ENCODE measurements at regions not wholly inside any gene's neighbourhood (a gene's known extent, or its start where the extent isn't known, plus 50 kb on each side); places are given as distances from the start of the nearest gene placed in this dataset.
"Not testable (repeated sequence)": the region's sequence is repeated elsewhere in the genome, so short reads cannot be mapped to it uniquely, and the experiment has no call there.

- intact Hi-C loops (cut with DNase I), result no loop called here
- no peak for DNase-seq (ENCODE audit: low spot score)
- ATAC-seq, result no peak
These were observed 88.1 kb upstream of the BACH2 start for GRCh38 chr6:90384720-90385119.

- no peak for ATAC-seq
- intact Hi-C loops (cut with DNase I), result no loop called here
- DNase-seq (ENCODE audit: low spot score), result no peak
These were observed 86.7 kb upstream of the BACH2 start for GRCh38 chr6:90383196-90383822.

DNA sequence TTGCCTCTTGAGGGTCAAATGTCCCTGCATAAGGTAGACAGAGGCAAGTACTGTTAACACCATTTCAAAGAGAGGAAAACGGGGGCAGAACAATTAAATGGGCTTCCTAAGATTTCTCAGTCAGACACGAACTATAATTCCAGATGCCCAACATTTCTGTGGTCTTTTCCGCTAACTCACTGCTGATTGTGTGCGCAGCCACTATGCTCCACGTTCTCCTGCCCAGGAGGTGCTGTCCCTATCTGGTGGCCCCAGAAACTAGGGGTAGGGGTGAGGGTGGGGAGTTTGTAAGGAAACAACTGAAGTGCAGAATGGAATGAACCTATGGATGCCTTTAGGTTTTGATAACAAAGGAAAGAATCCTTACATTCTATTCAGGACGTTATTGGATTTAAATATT lies 86.1 kb upstream of the BACH2 start:
- DNase-seq (ENCODE audit: low spot score) (no peak), ATAC-seq (no peak)
- intact Hi-C loops (cut with DNase I), result no loop called here

DNA sequence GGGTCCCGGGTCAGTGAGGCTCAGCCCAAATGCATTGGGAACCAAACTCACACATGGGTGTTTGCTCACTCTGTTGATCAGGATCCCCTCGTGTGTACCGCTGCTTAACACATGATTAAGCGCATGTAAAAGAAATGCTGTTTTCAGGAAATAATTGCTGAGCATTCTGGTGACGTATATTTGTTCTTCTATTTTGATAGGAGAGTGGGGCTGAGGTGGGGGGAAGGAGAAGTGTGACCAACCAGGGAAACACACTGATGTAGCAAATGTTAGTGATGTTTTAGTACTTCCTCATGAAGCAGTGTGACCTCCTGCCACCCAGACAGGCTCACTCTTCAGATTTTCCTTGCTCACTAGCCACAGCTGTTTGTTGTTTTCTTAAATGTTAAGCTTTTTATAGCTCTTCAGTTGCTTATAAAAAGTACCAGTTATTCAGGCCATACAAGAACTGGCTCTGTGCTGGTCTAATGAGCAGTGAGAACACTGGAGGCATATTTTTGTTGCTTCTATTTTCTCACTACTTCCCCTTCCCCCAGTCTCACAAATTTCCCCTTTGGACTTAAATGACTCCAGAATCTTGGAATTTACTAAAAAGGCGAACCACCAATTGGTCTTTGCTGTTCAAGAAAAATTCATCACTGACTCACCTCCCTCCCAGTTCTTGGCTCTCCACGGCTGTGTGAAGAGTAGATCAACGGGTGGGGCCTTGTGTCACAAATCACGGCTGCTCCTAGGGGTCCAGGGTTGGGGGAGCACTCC lies 79.2 kb upstream of the BACH2 start:
- DNase-seq (ENCODE audit: low spot score) (no peak), ATAC-seq (peak; percentile 81)
- intact Hi-C loops (cut with DNase I), result no loop called here

DNA sequence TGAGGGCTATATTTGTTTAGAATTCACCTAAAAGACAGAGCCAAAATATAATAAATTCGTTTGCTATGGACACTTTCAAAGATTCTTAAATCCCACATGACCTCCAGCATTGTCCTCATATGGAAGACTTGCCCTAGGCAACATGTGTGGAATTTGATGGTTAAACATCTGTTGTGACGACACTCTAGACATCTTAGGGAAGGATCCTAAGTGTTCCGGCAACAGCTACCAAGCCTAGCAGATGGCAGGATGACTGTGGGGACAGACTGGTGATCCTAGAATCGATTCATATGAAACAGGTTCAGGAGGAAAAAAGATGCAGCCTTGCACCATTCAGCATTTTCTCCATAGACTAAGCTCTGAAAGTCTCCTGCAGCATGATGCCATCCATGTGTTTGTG lies 77.6 kb upstream of the BACH2 start:
- no peak for DNase-seq (ENCODE audit: low spot score)
- no peak for ATAC-seq
- intact Hi-C loops (cut with DNase I), result no loop called here

GRCh38 chr6:90372885-90373284 lies 76.2 kb upstream of the BACH2 start:
- intact Hi-C loops (cut with DNase I), result no loop called here
- ATAC-seq (no peak), DNase-seq (ENCODE audit: low spot score) (no peak)

DNA sequence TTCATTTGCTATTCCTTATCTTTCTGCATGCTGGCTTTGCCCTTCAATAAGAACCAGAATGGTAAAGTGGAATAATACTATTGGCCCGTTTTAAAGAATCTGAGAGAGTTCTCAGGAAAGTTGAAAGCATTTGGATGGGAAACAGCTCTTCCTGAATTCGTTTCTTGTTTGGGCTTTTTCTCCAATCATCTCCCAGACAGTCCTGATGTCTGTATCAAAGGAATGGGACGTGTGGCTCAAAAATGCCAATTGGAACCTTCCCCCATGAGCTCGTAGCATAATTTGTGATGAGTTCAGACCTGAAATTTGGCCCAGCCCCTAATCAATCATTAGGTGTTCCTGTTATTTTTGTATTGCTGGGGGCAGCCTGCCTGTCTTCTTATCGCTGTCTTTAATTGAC lies 75.8 kb upstream of the BACH2 start:
- intact Hi-C loops (cut with DNase I), result no loop called here
- ATAC-seq, result no peak

GRCh38 chr6:90370493-90370959 lies 73.9 kb upstream of the BACH2 start:
- no peak for DNase-seq (ENCODE audit: low spot score)
- no peak for ATAC-seq
- intact Hi-C loops (cut with DNase I), result no loop called here

More for the DNA sequence above, 75.8 kb upstream of the BACH2 start:
- DNase-seq (ENCODE audit: low spot score), result no peak

DNA sequence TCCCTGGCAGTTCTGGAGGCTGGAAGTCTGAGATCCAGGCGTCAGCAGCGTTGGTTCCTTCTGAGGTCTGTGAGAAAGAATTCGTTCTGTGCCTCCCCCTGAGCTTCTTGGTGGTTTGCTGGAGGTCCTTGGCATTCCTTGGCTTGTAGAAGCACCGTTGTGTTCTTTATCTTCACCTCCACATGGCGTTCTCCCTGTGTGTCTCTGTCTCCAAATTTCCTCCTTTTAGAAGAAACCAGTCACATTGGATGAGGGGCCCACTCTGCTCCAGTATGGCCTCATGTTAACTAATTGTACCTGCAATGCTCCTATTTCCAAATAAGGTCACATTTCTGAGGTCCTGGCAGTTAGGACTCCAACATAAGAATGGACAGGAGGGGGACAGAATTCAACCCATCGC lies 73.0 kb upstream of the BACH2 start:
- ATAC-seq (no peak), DNase-seq (ENCODE audit: low spot score) (no peak)
- intact Hi-C loops (cut with DNase I), result no loop called here

DNA sequence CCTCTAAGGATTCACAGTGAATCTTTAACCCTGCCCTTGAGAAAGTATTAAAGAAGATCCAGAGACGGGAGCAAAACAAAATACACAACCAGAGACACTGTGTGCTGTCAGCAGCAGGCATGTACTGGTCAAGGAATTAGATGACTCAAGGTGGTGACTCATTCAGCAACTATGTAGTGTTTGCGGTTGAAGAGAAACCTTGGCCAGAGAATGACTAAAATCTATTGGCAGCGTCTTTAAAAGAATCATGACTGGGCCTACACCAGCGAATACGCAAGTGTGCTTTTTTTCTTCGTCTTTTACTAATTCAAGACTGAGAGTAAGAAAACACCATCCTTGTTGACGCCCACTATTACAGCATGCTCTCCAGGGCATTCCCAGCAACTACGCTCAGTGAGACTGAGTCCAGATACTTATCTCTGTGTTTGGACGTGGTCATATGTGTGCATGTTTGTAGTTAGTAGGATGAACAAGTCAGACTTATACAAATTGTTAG lies 72.4 kb upstream of the BACH2 start:
- peak; percentile 99 for ATAC-seq
- intact Hi-C loops (cut with DNase I), result no loop called here
- DNase-seq (ENCODE audit: low spot score), result peak; percentile 71

- intact Hi-C loops (cut with DNase I), result no loop called here
- ATAC-seq (peak; percentile 48), DNase-seq (ENCODE audit: low spot score) (no peak)
These were observed 72.0 kb upstream of the BACH2 start for GRCh38 chr6:90368601-90369000.

- no peak for ATAC-seq
- intact Hi-C loops (cut with DNase I), result no loop called here
- DNase-seq (ENCODE audit: low spot score), result no peak
These were observed 71.4 kb upstream of the BACH2 start for GRCh38 chr6:90368001-90368400.

DNA sequence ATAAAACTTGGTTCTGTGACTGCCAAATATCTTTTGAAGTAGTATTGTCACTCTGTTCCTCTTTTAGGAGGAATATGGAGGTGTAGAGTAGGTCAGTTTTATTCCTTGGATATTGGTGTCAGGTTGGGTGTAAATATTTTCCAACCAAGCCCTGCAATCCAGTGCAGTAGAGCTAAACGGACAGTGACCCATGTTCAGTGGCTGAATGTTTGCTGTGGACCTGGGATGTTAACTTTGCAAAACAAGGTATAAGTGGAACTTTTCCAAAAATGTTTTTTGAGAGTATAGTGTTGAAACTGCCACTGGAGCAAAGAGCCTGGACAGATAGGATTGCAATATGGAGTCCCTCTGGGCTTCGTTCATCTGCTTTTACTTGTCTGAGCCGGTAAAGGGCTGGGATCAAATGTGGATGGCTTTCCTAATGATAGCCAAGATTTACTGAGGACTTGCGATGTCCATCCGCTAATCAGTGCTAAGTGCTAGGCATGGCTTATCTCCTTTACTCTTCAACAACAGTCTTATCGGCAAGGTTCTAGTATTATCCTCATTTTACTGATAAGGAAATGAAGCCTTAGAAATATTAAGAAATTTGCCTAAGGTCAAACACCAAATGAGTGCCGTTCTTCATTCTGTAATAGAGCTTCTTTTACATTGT lies 69.0 kb upstream of the BACH2 start:
- intact Hi-C loops (cut with DNase I), result no loop called here
- no peak for DNase-seq (ENCODE audit: low spot score)
- ATAC-seq, result no peak

GRCh38 chr6:90365002-90365401 lies 68.4 kb upstream of the BACH2 start:
- ATAC-seq, result no peak
- DNase-seq (ENCODE audit: low spot score), result no peak
- intact Hi-C loops (cut with DNase I), result no loop called here

GRCh38 chr6:90364286-90364685 lies 67.6 kb upstream of the BACH2 start:
- ATAC-seq (no peak), DNase-seq (ENCODE audit: low spot score) (no peak)
- intact Hi-C loops (cut with DNase I), result no loop called here

- DNase-seq (ENCODE audit: low spot score) (no peak), ATAC-seq (no peak)
- intact Hi-C loops (cut with DNase I), result no loop called here
These were observed 65.7 kb upstream of the BACH2 start for GRCh38 chr6:90362318-90362717.

GRCh38 chr6:90361174-90361573 lies 64.5 kb upstream of the BACH2 start:
- DNase-seq (ENCODE audit: low spot score) (no peak), ATAC-seq (no peak)
- intact Hi-C loops (cut with DNase I), result no loop called here

DNA sequence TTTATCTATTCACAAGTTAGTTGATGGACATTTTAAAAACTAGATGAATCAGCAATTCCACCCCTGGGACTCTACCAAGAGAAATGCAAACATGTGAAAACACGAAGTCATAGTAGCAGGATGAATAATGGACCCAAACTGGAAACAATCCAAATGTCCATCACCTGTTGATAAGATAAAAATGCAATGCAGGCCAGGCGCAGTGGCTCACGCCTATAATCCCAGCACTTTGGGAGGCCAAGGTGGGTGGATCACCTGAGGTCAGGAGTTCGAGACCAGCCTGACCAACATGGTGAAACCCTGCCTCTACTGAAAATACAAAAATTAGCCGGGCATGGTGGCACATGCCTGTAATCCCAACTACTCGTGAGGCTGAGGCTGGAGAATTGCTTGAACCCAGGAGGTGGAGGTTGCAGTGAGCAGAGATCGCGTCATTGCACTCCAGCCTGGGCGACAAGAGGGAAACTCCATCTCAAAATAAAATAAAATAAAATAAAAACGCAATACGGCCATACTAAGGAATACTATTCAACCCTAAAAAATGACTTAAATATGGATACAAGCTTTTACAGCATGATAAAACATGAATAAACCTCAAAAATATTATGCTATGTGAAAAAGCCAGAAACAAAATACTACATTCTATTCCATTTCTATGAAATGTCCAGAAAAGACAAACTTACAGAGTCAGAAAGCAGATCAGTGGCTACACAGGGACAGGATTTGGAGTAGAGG lies 61.6 kb upstream of the BACH2 start:
- ATAC-seq; DNase-seq (ENCODE audit: low spot score); intact Hi-C loops (cut with DNase I): not testable (repeated sequence)

- ATAC-seq (peak; percentile 57), DNase-seq (ENCODE audit: low spot score) (no peak)
- intact Hi-C loops (cut with DNase I), result no loop called here
These were observed 59.4 kb upstream of the BACH2 start for GRCh38 chr6:90356012-90356421.

All from sciatic nerve (tissue), 2 donors.